Ascending aorta (tissue), 2 donors: ENCODE measurements at regions not wholly inside any gene's neighbourhood (a gene's known extent, or its start where the extent isn't known, plus 50 kb on each side); places are given as distances from the start of the nearest gene placed in this dataset.

Source experiments
- DNase-seq, 2 donors: peaks; one replicate each; pipeline ENCODE4 v3.0.0-alpha.2; 2019; ENCODE audit warnings: low spot score in 2 of 2
- H3K27ac ChIP-seq, 2 donors: fragments of 200-600 bp; sonication (generic); one replicate each; pipeline ENCODE4 v1.5.1; 2016 to 2017; ENCODE audit warnings: mild to moderate bottlenecking in 1 of 2
- H3K27me3 ChIP-seq: fragments of 200-600 bp; sonication (generic); one replicate; pipeline ENCODE4 v1.5.1; 2017
- H3K36me3 ChIP-seq, 2 donors: fragments of 200-600 bp; sonication (generic); one replicate each; pipeline ENCODE4 v1.5.1; 2016
- H3K4me1 ChIP-seq, 2 donors: fragments of 200-600 bp; sonication (generic); one replicate each; pipeline ENCODE4 v1.5.1; 2016 to 2017; ENCODE audit warnings: mild to moderate bottlenecking in 1 of 2
- H3K4me3 ChIP-seq, 2 donors: fragments of 200-600 bp; sonication (generic); one replicate each; pipeline ENCODE4 v1.5.1; 2016 to 2017; ENCODE audit warnings: mild to moderate bottlenecking in 1 of 2
- H3K9me3 ChIP-seq, 2 donors: fragments of 200-600 bp; sonication (generic); one replicate each; pipeline ENCODE4 v1.5.1; 2016
- CTCF ChIP-seq, 3 experiments: fragments of 200-600 bp in 2 of 3; fragments of 450-650 bp in 1 of 3; sonication (generic) in 2 of 3; IDR thresholded peaks; one replicate each; pipeline ENCODE4 v1.5.1; 2016 to 2019; ENCODE audit warnings: antibody characterized with exemption in 3 of 3, mild to moderate bottlenecking in 1 of 3, moderate library complexity in 1 of 3
- intact Hi-C: fragments of 100-400 bp; cut with DNase I; formaldehyde crosslinking; loops from one replicate; pipeline ENCODE4 v1.15.1; 2023

DNA sequence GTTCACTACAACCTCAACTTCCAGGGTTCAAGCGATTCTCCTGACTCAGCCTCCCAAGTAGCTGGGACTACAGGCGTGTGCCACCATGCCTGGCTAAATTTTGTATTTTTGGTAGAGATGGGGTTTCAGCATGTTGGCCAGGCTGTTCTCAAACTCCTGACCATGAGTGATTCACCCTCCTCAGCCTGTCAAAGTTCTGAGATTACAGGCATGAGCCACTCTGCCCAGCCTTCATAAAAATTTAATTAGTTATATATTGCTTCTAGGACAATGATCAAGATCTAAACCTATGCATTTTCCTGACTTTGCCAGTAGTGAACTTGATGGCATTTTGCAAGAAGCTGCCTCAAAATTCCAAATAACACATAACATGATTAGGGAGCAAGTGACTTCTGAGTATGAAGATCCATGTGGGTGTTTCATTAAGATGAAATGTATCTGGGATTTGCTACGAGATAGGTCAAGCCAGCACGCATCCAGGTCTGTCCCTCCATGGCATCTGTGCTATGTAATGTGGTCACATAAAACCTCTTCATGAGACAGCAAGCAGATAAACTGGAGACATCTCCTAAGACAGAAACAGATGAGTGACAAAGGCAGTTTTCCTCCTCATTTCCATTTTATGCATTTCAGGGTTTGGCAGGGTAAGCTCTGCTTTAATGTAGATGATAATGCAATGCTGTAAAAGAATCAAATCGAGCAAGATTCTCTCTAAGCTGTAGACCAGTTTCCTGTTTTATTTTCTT, 319.4 kb upstream of the ATP2B1 start:
- Histone ChIP-seq H3K9me3 (no peaks in the 10 kb centered on the region), H3K36me3 (no peaks in the 10 kb centered on the region), H3K4me1 (no peaks in the 10 kb centered on the region), H3K27ac (no peak overlapping the region), H3K4me3 (no peak overlapping the region), H3K27me3 (no peaks in the 10 kb centered on the region)
- TF ChIP-seq CTCF (IDR thresholded peaks at IDR 0.05) = no peak
- intact Hi-C loops = no loop called here
- DNase-seq = no peak

GRCh38 chr12:90027041-90027440, 318.4 kb upstream of the ATP2B1 start:
- Histone ChIP-seq H3K27me3 (no peaks in the 10 kb centered on the region), H3K9me3 (no peaks in the 10 kb centered on the region), H3K27ac (no peak overlapping the region), H3K4me1 (no peaks in the 10 kb centered on the region), H3K36me3 (no peaks in the 10 kb centered on the region), H3K4me3 (no peak overlapping the region)
- DNase-seq = no peak
- intact Hi-C loops = no loop called here
- TF ChIP-seq CTCF (IDR thresholded peaks at IDR 0.05) = no peak

- Histone ChIP-seq H3K4me3 (no peak overlapping the region), H3K27ac (no peak overlapping the region), H3K27me3 (no peaks in the 10 kb centered on the region), H3K4me1 (no peaks in the 10 kb centered on the region), H3K9me3 (no peaks in the 10 kb centered on the region), H3K36me3 (no peaks in the 10 kb centered on the region)
- no peak for DNase-seq
- intact Hi-C loops = no loop called here
- no peak for TF ChIP-seq CTCF (IDR thresholded peaks at IDR 0.05)
Measured at GRCh38 chr12:90026516-90026915, 317.9 kb upstream of the ATP2B1 start.

GRCh38 chr12:90024262-90024661, 315.6 kb upstream of the ATP2B1 start:
- H3K9me3 ChIP-seq = no peaks in the 10 kb centered on the region
- no peak for TF ChIP-seq CTCF (IDR thresholded peaks at IDR 0.05)
- H3K4me3 ChIP-seq = no peak overlapping the region
- no peak for DNase-seq
- no peaks in the 10 kb centered on the region for H3K27me3 ChIP-seq
- intact Hi-C loops = no loop called here
- H3K4me1 ChIP-seq = no peaks in the 10 kb centered on the region
- H3K36me3 ChIP-seq = no peaks in the 10 kb centered on the region
- H3K27ac ChIP-seq = no peak overlapping the region

- DNase-seq = no peak
- Histone ChIP-seq H3K27me3 (no peaks in the 10 kb centered on the region), H3K27ac (no peak overlapping the region), H3K36me3 (no peaks in the 10 kb centered on the region), H3K4me1 (no peaks in the 10 kb centered on the region), H3K9me3 (no peaks in the 10 kb centered on the region), H3K4me3 (no peak overlapping the region)
- no peak for TF ChIP-seq CTCF (IDR thresholded peaks at IDR 0.05)
- intact Hi-C loops = no loop called here
Measured at GRCh38 chr12:90023207-90023900, 314.7 kb upstream of the ATP2B1 start.
